RPMI8226 (cell line): ENCODE measurements at regions not wholly inside any gene's neighbourhood (a gene's known extent, or its start where the extent isn't known, plus 50 kb on each side); places are given as distances from the start of the nearest gene placed in this dataset.
A peak's percentile ranks its signal among the peaks of the same experiment; 100 is the strongest.

Experiments used
- DNase-seq: peaks from one replicate; pipeline ENCODE4 v3.0.0-alpha.2; 2015

GRCh38 chr2:240383871-240384700 lies 51.4 kb upstream of the GPC1 start:
- DNase-seq: no peak

GRCh38 chr2:240384711-240385450 lies 50.6 kb upstream of the GPC1 start:
- DNase-seq: peak; percentile 67

GRCh38 chr2:240385451-240386161 lies 49.9 kb upstream of the GPC1 start:
- DNase-seq: peak; percentile 48
